NCI-H345 treated with DMSO at 0.1 percent for 48 hours (cell line): ENCODE measurements at regions not wholly inside any gene's neighbourhood (a gene's known extent, or its start where the extent isn't known, plus 50 kb on each side); places are given as distances from the start of the nearest gene placed in this dataset.
A peak's percentile ranks its signal among the peaks of the same experiment; 100 is the strongest.

Experiments used
- DNase-seq: peaks from one replicate; lab custom pipeline; 2025; ENCODE audit not compliant: unreplicated experiment; lab: John Stamatoyannopoulos, UW

GRCh38 chr3:107028086-107028485, 349.2 kb upstream of the CCDC54 start:
- DNase-seq: no peak

- DNase-seq: no peak
These were observed 348.6 kb upstream of the CCDC54 start for GRCh38 chr3:107028626-107029025.

- DNase-seq: no peak
These were observed 345.1 kb upstream of the CCDC54 start for GRCh38 chr3:107032111-107032510.

GRCh38 chr3:107034142-107034541, 343.1 kb upstream of the CCDC54 start:
- DNase-seq: no peak

GRCh38 chr3:107035176-107035575, 342.1 kb upstream of the CCDC54 start:
- DNase-seq: no peak

- no peak for DNase-seq
These were observed 332.6 kb upstream of the CCDC54 start for GRCh38 chr3:107044677-107045076.

GRCh38 chr3:107045791-107046190, 331.4 kb upstream of the CCDC54 start:
- no peak for DNase-seq

- no peak for DNase-seq
These were observed 321.9 kb upstream of the CCDC54 start for GRCh38 chr3:107055181-107055942.

- no peak for DNase-seq
These were observed 315.8 kb upstream of the CCDC54 start for GRCh38 chr3:107061466-107061865.

- no peak for DNase-seq
These were observed 314.9 kb upstream of the CCDC54 start for GRCh38 chr3:107062310-107062709.

GRCh38 chr3:107062787-107063186, 314.5 kb upstream of the CCDC54 start:
- no peak for DNase-seq

GRCh38 chr3:107063351-107063750, 313.9 kb upstream of the CCDC54 start:
- no peak for DNase-seq

- DNase-seq: peak; percentile 27
These were observed 312.7 kb upstream of the CCDC54 start for GRCh38 chr3:107064405-107065060.

GRCh38 chr3:107065094-107065861, 312.0 kb upstream of the CCDC54 start:
- no peak for DNase-seq

GRCh38 chr3:107067421-107067820, 309.8 kb upstream of the CCDC54 start:
- DNase-seq: no peak

GRCh38 chr3:107068980-107069379, 308.3 kb upstream of the CCDC54 start:
- no peak for DNase-seq

- no peak for DNase-seq
These were observed 300.3 kb upstream of the CCDC54 start for GRCh38 chr3:107076946-107077345.

GRCh38 chr3:107077391-107077790, 299.8 kb upstream of the CCDC54 start:
- DNase-seq: no peak

- DNase-seq: no peak
These were observed 294.7 kb upstream of the CCDC54 start for GRCh38 chr3:107082527-107082926.

- DNase-seq: no peak
These were observed 292.0 kb upstream of the CCDC54 start for GRCh38 chr3:107085261-107085660.

- no peak for DNase-seq
These were observed 285.1 kb upstream of the CCDC54 start for GRCh38 chr3:107092121-107092520.

- no peak for DNase-seq
These were observed 278.4 kb upstream of the CCDC54 start for GRCh38 chr3:107098864-107099263.
